ENCODE measurements at regions not wholly inside any gene's neighbourhood (a gene's known extent, or its start where the extent isn't known, plus 50 kb on each side); places are given as distances from the start of the nearest gene placed in this dataset.
A peak's percentile ranks its signal among the peaks of the same experiment; 100 is the strongest.

DNA sequence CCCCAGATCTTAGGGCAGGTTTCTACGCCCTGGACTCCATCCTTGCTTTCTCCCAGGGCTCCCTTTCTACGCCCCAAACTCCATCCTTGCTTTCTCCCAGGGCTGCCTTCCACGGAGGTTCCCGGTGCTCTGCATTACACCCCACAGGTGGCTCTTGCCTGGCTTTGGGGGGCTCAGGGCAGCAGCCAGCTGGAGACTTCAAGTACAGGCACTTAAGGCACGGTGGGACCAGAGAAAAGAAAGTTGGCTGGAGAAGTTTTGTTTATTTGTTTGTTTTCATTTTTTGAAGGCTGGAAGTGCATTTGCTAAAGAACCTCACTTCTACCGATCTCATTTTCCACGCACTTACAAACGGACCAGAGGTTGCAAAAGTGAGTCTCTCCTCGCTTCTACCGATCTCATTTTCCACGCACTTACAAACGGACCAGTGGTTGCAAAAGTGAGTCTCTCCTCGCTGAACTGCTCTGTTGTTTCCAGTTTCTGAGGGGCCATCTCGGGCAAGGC, 103.8 kb upstream of the MED13L start:
- no peaks in the 10 kb centered on the region for H3K9me3 ChIP-seq
- TF ChIP-seq, protein P1, sequence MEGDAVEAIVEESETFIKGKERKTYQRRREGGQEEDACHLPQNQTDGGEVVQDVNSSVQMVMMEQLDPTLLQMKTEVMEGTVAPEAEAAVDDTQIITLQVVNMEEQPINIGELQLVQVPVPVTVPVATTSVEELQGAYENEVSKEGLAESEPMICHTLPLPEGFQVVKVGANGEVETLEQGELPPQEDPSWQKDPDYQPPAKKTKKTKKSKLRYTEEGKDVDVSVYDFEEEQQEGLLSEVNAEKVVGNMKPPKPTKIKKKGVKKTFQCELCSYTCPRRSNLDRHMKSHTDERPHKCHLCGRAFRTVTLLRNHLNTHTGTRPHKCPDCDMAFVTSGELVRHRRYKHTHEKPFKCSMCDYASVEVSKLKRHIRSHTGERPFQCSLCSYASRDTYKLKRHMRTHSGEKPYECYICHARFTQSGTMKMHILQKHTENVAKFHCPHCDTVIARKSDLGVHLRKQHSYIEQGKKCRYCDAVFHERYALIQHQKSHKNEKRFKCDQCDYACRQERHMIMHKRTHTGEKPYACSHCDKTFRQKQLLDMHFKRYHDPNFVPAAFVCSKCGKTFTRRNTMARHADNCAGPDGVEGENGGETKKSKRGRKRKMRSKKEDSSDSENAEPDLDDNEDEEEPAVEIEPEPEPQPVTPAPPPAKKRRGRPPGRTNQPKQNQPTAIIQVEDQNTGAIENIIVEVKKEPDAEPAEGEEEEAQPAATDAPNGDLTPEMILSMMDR (IDR thresholded peaks at IDR 0.05) = no peak
- H3K4me3 ChIP-seq = no peak overlapping the region
- H3K4me1 ChIP-seq = peaks cover 0 to 24% of the 10 kb centered on the region in 2 donors
- H3K27me3 ChIP-seq = no peaks in the 10 kb centered on the region
- H3K27ac ChIP-seq = no peak overlapping the region
- DNase-seq (ENCODE audit: low spot score) = no peak
- no peaks in the 10 kb centered on the region for H3K36me3 ChIP-seq

DNA sequence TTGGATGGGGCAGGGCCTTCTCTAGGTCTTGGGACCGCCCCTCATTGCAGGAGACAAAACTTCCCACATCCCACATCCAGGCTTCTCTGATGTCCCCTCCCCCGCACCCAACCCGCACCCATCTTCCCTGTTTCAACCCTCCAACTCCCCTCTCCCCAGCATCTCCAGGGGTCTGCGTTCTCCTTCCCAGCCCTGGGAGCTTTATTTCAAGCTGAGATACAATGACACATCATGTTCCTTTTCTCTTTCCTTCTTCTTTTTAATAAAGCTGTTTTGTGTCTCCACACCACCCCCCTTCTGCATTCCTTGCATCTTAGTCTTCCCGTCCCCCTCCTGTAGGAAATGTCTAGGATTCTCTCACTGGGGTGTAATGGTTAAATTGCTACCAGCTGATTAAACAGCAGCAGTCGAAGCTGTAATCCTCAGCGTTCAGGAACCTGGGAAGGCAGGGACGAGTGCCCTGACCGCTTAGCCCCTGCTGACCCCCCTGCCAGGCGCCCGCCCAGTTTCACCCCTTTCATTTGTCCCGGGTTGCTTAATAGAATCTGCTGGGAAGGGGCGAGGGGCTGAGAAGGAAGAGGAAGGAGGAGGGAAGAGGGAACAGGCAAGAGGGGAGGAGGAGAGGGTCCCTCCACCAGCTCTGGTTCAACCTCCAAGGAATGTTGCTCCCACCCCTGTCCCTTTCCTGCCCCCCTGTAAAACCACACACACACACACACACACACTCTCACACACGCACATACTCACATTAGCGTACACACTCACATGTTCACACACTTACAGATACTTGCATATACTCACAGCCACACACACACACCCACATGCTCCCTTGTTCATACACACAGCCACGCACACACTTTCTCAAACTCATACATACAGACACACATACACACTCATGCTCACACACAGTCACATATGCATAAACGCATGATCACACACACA, 104.5 kb upstream of the MED13L start:
- TF ChIP-seq, protein P1 (IDR thresholded peaks at IDR 0.05) = no peak
- H3K27ac ChIP-seq = no peak overlapping the region
- no peak overlapping the region for H3K4me3 ChIP-seq
- no peaks in the 10 kb centered on the region for H3K27me3 ChIP-seq
- peaks cover 0 to 24% of the 10 kb centered on the region in 2 donors for H3K4me1 ChIP-seq
- no peak for DNase-seq (ENCODE audit: low spot score)
- no peaks in the 10 kb centered on the region for H3K9me3 ChIP-seq
- H3K36me3 ChIP-seq = no peaks in the 10 kb centered on the region

DNA sequence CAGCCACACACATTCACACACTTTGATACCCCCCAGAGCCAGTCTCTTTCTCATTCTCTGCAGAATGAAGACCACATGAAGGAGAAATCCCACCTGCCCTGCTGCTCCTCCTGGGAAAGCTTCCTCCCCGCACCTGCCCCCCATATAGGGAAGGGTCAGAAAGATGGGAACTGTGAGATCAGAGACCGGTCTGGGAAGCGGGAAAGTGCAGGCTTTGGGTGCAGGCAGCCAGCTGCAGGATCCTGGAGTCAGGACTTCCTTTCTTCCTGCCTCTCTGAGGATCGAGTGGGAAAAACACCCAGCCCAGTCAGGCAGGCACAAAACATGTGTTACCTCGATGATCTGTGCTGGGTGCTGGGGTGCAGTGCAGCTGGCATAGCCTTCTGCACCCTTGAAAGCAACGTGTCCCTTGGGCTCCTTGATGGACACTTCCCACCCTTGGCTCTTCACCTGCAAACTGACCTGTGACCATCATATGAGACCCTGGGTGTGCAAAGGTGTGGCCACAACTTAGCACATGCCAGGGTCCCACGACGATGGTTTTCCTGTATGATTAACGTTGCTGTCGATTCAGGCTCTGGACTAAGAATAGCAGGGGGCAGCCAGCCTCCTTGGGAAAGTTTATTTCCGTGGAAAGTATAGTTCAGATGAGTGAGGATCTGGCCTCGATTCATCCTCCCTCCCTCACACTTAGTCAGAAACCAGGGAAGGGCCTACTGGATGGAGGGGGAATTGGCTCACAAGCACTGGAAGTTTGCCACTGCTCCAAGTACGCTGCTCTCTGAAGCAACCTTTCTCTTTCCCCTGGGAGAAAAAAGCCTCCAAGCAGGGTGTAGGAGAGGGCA, 105.4 kb upstream of the MED13L start:
- Histone ChIP-seq H3K36me3 (no peaks in the 10 kb centered on the region), H3K4me3 (no peak overlapping the region), H3K4me1 (peaks cover 0 to 24% of the 10 kb centered on the region in 2 donors), H3K9me3 (no peaks in the 10 kb centered on the region), H3K27ac (no peak overlapping the region), H3K27me3 (no peaks in the 10 kb centered on the region)
- TF ChIP-seq, protein P1 (IDR thresholded peaks at IDR 0.05) = no peak
- DNase-seq (ENCODE audit: low spot score) = peak; percentile 80

DNA sequence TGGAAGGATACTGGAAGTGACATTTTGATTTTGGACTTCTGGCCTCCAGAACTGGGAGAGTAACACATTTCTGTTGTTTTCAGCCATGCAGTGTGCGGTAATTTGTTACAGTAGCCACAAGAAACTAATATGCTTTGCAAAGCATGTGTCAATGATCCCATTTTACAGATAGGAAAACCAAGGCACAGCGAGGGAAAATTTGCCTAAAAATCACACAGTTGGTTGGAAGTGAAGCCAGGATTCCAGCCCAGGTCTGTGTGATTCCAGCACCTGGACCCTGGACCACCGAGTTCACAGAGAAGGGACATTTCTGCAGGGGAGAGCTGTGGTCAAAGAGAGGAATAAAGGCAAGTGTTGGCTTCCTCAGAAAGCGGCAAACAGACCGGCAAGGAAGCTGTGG, 106.7 kb upstream of the MED13L start:
- DNase-seq (ENCODE audit: low spot score) = no peak
- Histone ChIP-seq H3K4me3 (no peak overlapping the region), H3K27me3 (no peaks in the 10 kb centered on the region), H3K9me3 (no peaks in the 10 kb centered on the region), H3K4me1 (peaks cover 0 to 26% of the 10 kb centered on the region in 2 donors), H3K36me3 (no peaks in the 10 kb centered on the region), H3K27ac (no peak overlapping the region)
- TF ChIP-seq, protein P1 (IDR thresholded peaks at IDR 0.05) = no peak

DNA sequence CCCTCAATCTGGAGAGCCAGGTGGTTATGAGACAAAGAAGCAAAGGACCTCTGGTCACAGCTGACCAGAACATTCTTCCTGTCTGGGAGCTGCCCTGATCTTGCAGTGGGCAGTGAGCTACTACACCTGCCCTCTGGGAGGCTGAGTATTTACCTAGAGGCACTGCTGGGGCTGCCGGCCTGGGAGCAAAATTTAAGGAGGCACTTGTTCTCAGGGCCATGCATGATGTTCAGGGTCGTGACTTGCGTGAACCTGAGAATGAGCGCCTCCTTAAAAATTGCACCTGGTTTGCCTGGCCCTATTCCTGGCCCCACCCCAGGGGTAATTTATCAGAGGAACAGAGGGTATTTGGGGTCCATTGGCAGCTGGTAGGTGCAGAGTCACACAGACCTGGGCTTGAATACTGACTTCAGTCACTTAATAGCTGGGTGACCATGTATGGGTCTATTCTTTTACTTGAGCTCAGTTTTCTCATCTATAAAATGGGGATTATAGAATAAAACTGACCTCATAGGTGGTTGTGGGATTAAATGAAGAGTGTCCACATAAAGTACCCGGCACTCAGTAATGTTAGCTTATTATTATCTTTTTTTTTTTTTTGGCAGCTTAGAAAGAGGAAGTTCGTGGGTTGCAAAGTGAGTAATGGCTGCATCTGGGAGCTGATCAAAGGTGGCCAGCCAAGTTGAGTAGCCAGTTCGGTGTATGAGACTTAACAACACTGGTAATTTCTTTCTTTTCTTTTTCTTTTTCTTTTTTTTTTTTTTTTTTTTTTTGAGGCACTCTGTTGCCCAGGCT, 107.4 kb upstream of the MED13L start:
- DNase-seq (ENCODE audit: low spot score) = no peak
- Histone ChIP-seq H3K27me3 (no peaks in the 10 kb centered on the region), H3K4me3 (no peak overlapping the region), H3K4me1 (peaks cover 0 to 33% of the 10 kb centered on the region in 2 donors), H3K36me3 (no peaks in the 10 kb centered on the region), H3K27ac (no peak overlapping the region), H3K9me3 (no peaks in the 10 kb centered on the region)
- TF ChIP-seq, protein P1 (IDR thresholded peaks at IDR 0.05) = no peak

Data from right atrium auricular region (tissue), 2 donors.